ENCODE measurements at regions not wholly inside any gene's neighbourhood (a gene's known extent, or its start where the extent isn't known, plus 50 kb on each side); places are given as distances from the start of the nearest gene placed in this dataset.

- no peak for DNase-seq (ENCODE audit: low read depth)
These were observed 99.3 kb upstream of the LRATD1 start for GRCh38 chr2:14533131-14533757.

DNA sequence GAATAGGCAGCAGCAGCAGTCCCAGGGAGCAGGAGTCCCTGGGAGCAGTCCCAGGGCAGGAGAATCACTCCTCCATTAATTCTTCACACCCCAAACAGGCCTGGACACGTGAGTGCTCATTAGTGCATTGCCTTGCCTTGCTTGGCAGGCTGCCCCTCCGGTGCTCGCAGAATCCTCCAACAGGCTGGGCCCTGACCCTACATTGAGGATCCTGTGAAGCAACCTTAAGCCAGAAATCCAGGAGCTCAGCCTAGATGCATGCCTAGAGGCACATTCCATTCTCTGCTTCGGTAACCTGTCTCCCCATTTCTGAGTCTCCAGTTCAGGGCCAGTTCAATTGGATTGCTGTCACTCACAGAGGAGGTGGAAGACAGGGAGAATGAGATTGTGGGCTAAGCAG, 97.4 kb upstream of the LRATD1 start:
- no peak for DNase-seq (ENCODE audit: low read depth)

DNA sequence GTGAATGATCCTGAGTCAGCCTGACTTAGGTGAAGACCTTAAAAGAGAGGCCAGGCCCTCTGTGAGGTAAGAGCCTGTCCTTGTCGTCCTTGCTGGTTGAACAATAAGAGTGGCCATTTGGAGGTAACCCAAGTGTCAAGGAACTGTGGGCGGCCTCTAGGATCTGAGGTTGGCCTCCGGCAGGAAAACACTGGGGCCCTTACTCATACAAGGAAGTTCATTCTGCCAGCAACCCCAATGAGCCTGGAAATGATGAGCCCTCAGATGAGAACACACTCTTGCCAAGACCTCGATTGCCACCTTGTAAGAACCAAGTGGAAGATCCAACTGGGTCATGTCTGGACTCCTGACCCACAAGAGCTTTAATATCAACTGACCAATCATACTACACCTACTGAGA, 95.5 kb upstream of the LRATD1 start:
- DNase-seq (ENCODE audit: low read depth) = no peak

- no peak for DNase-seq (ENCODE audit: low read depth)
These were observed 92.5 kb upstream of the LRATD1 start for GRCh38 chr2:14540015-14540414.

- no peak for DNase-seq (ENCODE audit: low read depth)
These were observed 89.2 kb upstream of the LRATD1 start for GRCh38 chr2:14543284-14543683.

- DNase-seq (ENCODE audit: low read depth) = no peak
These were observed 88.3 kb upstream of the LRATD1 start for GRCh38 chr2:14544247-14544646.

DNA sequence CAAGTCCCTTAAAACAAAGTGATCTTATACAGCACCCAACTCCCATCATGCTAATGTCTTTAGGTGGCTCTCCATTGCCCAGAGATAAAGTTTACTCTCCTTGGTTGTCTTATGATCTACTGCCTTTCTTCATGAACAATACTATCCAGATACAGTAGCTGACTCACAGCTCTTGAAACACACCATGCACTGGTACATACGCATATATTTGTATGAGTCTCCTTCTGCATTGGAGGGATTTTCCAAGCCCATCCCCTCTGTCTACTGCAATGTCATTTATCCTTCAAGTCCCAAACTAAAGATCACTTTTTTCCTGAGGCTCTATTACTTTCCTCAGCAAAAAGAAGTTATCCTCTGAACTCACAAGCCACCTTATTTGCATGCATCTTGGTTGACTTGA, 84.7 kb upstream of the LRATD1 start:
- DNase-seq (ENCODE audit: low read depth) = no peak

- DNase-seq (ENCODE audit: low read depth) = no peak
These were observed 81.9 kb upstream of the LRATD1 start for GRCh38 chr2:14550658-14551057.

DNA sequence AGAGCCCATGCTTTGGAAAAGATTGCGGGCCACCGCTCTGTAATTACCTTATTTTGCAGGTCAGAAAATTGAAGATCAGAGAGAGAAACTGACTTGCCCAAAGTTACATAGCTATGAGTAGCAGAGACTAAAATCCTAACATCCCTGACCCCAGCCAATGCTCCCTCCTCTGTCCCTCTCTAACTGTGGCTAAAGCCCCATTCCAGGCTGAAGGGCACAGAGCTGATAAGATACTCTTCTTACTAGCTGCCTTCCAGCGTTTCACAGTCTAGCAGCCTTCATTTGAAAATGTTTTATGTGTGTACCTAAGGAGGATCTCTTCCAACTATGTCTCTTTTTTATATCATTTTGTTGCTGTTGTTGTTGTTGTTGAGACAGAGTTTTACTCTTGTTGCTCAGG, 81.4 kb upstream of the LRATD1 start:
- DNase-seq (ENCODE audit: low read depth) = no peak

GRCh38 chr2:14552286-14552685, 80.2 kb upstream of the LRATD1 start:
- DNase-seq (ENCODE audit: low read depth) = no peak

GRCh38 chr2:14552818-14553217, 79.7 kb upstream of the LRATD1 start:
- no peak for DNase-seq (ENCODE audit: low read depth)

DNA sequence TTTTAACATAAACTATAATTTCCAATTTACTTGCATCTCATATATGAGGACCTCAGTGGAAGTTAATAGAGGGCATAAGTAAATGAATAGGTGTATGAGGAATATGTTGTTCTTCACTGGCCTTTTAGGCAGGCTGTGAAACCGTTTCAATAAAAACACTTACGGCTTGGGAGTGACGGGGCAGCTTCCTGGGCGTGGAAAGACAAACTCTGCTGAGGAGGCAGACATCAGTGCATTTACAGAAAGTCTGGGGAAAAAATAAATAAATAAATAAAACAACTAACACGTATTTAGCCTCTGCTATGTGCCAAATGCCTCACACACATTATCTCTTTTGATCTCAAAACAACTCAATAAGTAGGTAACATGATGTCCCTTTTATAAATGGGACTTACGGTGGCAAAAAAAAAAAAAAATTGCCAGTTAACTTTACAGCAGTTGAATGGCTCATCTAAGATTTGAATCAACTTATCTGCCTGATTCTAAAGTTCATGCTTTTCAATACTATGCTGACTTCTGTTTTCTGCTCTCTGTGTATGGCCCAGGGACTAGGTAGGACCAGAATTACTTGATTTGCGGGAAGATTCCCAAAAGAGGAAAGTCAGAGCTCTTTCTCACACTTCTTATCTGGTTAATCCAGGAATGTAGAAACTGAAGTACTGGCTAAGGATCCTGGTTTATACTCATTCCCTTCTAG, 77.5 kb upstream of the LRATD1 start:
- DNase-seq (ENCODE audit: low read depth) = no peak

- DNase-seq (ENCODE audit: low read depth) = no peak
These were observed 75.4 kb upstream of the LRATD1 start for GRCh38 chr2:14557111-14557510.

DNA sequence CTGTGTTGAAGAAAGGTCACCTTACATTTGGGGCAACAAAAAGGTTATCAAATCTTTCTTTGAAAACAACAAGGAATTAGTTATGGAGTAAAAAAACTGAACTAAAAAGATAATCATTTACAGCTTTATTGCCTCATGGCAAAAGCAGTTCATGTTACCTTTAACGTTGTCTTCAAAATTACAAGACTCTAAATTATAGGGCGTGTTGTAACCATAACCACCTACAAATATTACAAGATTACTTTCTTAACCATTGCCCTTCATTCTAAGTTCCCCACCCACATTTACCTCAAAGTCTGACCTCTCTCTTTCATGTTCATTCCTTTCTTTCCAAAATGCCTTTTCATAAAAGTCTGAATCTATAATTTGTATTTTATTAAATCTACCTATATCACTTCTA, 74.6 kb upstream of the LRATD1 start:
- no peak for DNase-seq (ENCODE audit: low read depth)

DNA sequence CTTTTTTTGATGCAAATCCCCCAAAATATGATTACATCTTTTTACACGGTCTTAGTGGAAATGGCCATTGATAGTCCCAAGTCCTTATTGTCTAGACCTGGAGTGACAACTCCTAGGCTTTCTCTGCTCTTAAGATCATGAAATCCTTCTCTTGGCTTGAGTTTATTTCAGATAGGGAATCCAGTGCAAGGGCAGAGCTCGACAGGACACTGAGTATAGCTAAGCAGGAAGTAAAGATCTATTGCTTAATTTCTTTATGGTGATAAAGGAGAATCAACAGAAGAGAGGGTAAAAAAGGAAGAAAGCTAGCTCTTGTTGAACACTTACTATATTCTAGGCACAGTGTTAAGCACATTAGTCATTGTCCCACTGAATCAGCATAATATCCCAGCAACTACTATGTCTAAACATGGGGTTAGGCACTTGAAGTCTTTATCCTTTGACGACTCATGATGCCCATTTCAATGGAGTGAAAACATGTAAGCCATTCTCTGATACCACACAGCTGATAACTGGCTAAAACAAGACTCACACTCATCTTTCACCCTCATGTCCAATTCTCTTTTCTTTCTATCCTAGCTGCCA, 74.1 kb upstream of the LRATD1 start:
- DNase-seq (ENCODE audit: low read depth) = no peak

DNA sequence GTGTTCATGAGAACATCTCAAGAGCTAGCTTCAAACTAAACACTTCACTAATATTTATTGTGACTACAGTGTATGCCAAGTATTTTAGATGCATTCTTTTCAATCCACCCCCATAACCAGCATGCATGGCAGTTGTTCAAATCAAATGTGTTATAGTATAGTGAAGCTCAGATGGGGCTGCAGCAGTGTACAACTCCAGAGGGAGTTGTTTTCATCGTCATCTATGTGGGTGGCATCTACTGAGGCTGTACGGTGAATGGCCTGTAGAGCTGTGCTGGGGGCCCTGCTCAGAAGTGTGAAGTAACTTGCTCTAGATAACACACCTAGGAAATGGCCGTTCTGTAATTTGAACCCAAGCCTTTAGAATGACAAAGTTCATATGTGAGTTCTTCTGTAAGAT, 71.8 kb upstream of the LRATD1 start:
- no peak for DNase-seq (ENCODE audit: low read depth)

- no peak for DNase-seq (ENCODE audit: low read depth)
These were observed 69.2 kb upstream of the LRATD1 start for GRCh38 chr2:14563324-14563723.

GRCh38 chr2:14565666-14566065, 66.9 kb upstream of the LRATD1 start:
- no peak for DNase-seq (ENCODE audit: low read depth)

GRCh38 chr2:14567561-14567960, 65.0 kb upstream of the LRATD1 start:
- DNase-seq (ENCODE audit: low read depth) = no peak

DNA sequence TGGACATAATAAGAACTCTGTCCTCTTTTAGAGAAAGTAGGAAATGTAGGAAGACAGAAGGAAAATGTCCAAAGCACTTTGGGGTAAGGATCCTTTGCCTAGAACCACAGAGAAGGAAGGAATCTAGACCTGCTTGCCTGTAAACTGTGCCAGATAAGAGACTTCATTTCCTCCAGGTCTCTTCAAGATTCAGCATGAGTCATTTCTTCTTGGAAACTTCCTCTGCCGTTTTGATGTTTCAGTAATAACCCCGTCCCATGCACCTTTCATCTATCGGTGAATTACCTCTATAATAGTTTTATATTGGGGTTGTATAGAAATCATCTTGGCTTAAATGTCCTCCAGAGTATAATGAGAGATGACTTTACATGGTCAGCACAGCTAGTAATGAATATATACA, 63.2 kb upstream of the LRATD1 start:
- DNase-seq (ENCODE audit: low read depth) = no peak

DNA sequence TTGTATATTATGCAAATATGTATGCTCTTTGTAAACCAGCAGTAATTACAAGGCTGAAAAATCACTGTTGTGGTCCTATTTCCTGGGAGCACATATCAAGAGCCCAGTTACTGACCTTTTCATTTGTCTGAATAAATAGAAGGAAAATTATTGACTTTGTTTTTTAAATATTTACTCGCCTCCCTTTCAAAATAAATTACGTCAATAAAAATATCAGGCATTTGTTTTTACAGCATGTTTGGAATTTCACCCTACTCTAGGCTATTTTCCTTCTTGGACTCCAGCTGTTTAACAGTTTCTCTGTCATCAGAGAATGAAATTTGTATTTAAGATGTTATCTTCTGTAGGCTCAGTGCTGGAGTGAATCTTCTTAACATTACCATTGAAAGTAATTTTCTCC, 59.9 kb upstream of the LRATD1 start:
- DNase-seq (ENCODE audit: low read depth) = no peak

DNA sequence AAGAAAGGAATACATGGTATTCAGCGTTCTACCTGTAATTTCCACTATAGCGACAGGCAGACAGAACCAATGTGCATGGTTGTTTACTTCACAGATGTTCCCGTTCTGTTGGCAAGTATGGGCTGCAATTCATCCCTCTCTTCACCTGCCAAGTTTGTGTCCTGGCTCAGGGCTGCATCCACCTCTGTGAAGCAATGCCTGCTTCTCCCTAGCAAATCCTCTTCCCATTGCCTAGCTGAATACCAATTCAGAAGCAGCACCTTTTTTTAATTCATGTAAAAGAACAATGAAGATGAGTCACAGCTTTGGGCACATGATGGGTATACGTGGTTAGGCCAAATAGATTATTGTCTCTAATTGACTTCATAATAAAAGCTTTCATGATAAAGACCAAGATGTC, 54.7 kb upstream of the LRATD1 start:
- no peak for DNase-seq (ENCODE audit: low read depth)
